ENCODE measurements at regions not wholly inside any gene's neighbourhood (a gene's known extent, or its start where the extent isn't known, plus 50 kb on each side); places are given as distances from the start of the nearest gene placed in this dataset.
"Not testable (repeated sequence)": the region's sequence is repeated elsewhere in the genome, so short reads cannot be mapped to it uniquely, and the experiment has no call there.

- DNase-seq, result no peak
Observed at GRCh38 chr4:81700189-81700588, 228.5 kb upstream of the RASGEF1B start.

GRCh38 chr4:81698538-81699296 lies 227.0 kb upstream of the RASGEF1B start:
- DNase-seq, result no peak

GRCh38 chr4:81694176-81694913 lies 222.6 kb upstream of the RASGEF1B start:
- DNase-seq, result no peak

GRCh38 chr4:81690871-81691270 lies 219.2 kb upstream of the RASGEF1B start:
- DNase-seq, result no peak

GRCh38 chr4:81688085-81688484 lies 216.4 kb upstream of the RASGEF1B start:
- DNase-seq, result no peak

GRCh38 chr4:81687471-81687870 lies 215.8 kb upstream of the RASGEF1B start:
- DNase-seq, result no peak

GRCh38 chr4:81685104-81685503 lies 213.4 kb upstream of the RASGEF1B start:
- no peak for DNase-seq

GRCh38 chr4:81684352-81684751 lies 212.6 kb upstream of the RASGEF1B start:
- no peak for DNase-seq

GRCh38 chr4:81682492-81682891 lies 210.8 kb upstream of the RASGEF1B start:
- no peak for DNase-seq

GRCh38 chr4:81679315-81679714 lies 207.6 kb upstream of the RASGEF1B start:
- no peak for DNase-seq

- no peak for DNase-seq
Observed at GRCh38 chr4:81678801-81679200, 207.1 kb upstream of the RASGEF1B start.

- DNase-seq, result no peak
Observed at GRCh38 chr4:81676537-81676936, 204.8 kb upstream of the RASGEF1B start.

- no peak for DNase-seq
Observed at GRCh38 chr4:81675791-81676393, 204.2 kb upstream of the RASGEF1B start.

- DNase-seq, result no peak
Observed at GRCh38 chr4:81673961-81674360, 202.3 kb upstream of the RASGEF1B start.

- not testable (repeated sequence) for DNase-seq
Observed at GRCh38 chr4:81668328-81668727, 196.6 kb upstream of the RASGEF1B start.

- DNase-seq, result no peak
Observed at GRCh38 chr4:81667539-81667938, 195.8 kb upstream of the RASGEF1B start.

GRCh38 chr4:81666491-81666890 lies 194.8 kb upstream of the RASGEF1B start:
- no peak for DNase-seq

GRCh38 chr4:81665649-81666048 lies 193.9 kb upstream of the RASGEF1B start:
- DNase-seq, result no peak

- DNase-seq, result no peak
Observed at GRCh38 chr4:81665045-81665444, 193.3 kb upstream of the RASGEF1B start.

- no peak for DNase-seq
Observed at GRCh38 chr4:81664079-81664478, 192.4 kb upstream of the RASGEF1B start.

- no peak for DNase-seq
Observed at GRCh38 chr4:81663368-81663767, 191.7 kb upstream of the RASGEF1B start.

GRCh38 chr4:81659051-81659450 lies 187.3 kb upstream of the RASGEF1B start:
- no peak for DNase-seq

- no peak for DNase-seq
Observed at GRCh38 chr4:81652069-81652478, 180.4 kb upstream of the RASGEF1B start.

Measured in stimulated activated CD4-positive, alpha-beta T cell treated with anti-CD3 and anti-CD28 coated beads, Interleukin-12 subunit alpha, Interleukin-12 subunit beta, amount 100 ng/mL, for 4 hours (primary cell).